ENCODE measurements at regions not wholly inside any gene's neighbourhood (a gene's known extent, or its start where the extent isn't known, plus 50 kb on each side); places are given as distances from the start of the nearest gene placed in this dataset.

GRCh38 chr7:41472427-41473125 is 230.3 kb downstream of the INHBA start:
- in situ Hi-C loops (cut with MboI; ENCODE audit: low sequenced_read_pairs, unreplicated experiment), result loop anchor here (25.0 kb wide), 2 partner anchors 110 to 460 kb away; no protein-coding TSS in a partner anchor
- DNase-seq (ENCODE audit: low spot score), result no peak
- TF ChIP-seq CTCF (IDR thresholded peaks at IDR 0.05; ENCODE audit: borderline replicate concordance, control extremely low read depth, extremely low read depth, insufficient read depth, missing control alignments), result no peak

- TF ChIP-seq CTCF (IDR thresholded peaks at IDR 0.05; ENCODE audit: borderline replicate concordance, control extremely low read depth, extremely low read depth, insufficient read depth, missing control alignments), result no peak
- no peak for DNase-seq (ENCODE audit: low spot score)
- in situ Hi-C loops (cut with MboI; ENCODE audit: low sequenced_read_pairs, unreplicated experiment), result loop anchor here (25.0 kb wide), 2 partner anchors 108 to 458 kb away; no protein-coding TSS in a partner anchor
Measured at GRCh38 chr7:41470081-41470480, 232.8 kb downstream of the INHBA start.

GRCh38 chr7:41467596-41467995 is 235.3 kb downstream of the INHBA start:
- no peak for DNase-seq (ENCODE audit: low spot score)
- in situ Hi-C loops (cut with MboI; ENCODE audit: low sequenced_read_pairs, unreplicated experiment), result loop anchor here (25.0 kb wide), 2 partner anchors 105 to 455 kb away; no protein-coding TSS in a partner anchor
- no peak for TF ChIP-seq CTCF (IDR thresholded peaks at IDR 0.05; ENCODE audit: borderline replicate concordance, control extremely low read depth, extremely low read depth, insufficient read depth, missing control alignments)

GRCh38 chr7:41466760-41467384 is 236.0 kb downstream of the INHBA start:
- in situ Hi-C loops (cut with MboI; ENCODE audit: low sequenced_read_pairs, unreplicated experiment), result loop anchor here (25.0 kb wide), 2 partner anchors 105 to 455 kb away; no protein-coding TSS in a partner anchor
- TF ChIP-seq CTCF (IDR thresholded peaks at IDR 0.05; ENCODE audit: borderline replicate concordance, control extremely low read depth, extremely low read depth, insufficient read depth, missing control alignments), result no peak
- no peak for DNase-seq (ENCODE audit: low spot score)

- TF ChIP-seq CTCF (IDR thresholded peaks at IDR 0.05; ENCODE audit: borderline replicate concordance, control extremely low read depth, extremely low read depth, insufficient read depth, missing control alignments), result no peak
- in situ Hi-C loops (cut with MboI; ENCODE audit: low sequenced_read_pairs, unreplicated experiment), result loop anchor here (25.0 kb wide), 2 partner anchors 103 to 453 kb away; no protein-coding TSS in a partner anchor
- no peak for DNase-seq (ENCODE audit: low spot score)
Measured at GRCh38 chr7:41465571-41465970, 237.3 kb downstream of the INHBA start.

- TF ChIP-seq CTCF (IDR thresholded peaks at IDR 0.05; ENCODE audit: borderline replicate concordance, control extremely low read depth, extremely low read depth, insufficient read depth, missing control alignments), result no peak
- no peak for DNase-seq (ENCODE audit: low spot score)
- in situ Hi-C loops (cut with MboI; ENCODE audit: low sequenced_read_pairs, unreplicated experiment), result loop anchor here (25.0 kb wide), 2 partner anchors 102 to 452 kb away; no protein-coding TSS in a partner anchor
Measured at GRCh38 chr7:41463770-41464470, 239.0 kb downstream of the INHBA start.

All from GM13976 (cell line).